ENCODE measurements at regions not wholly inside any gene's neighbourhood (a gene's known extent, or its start where the extent isn't known, plus 50 kb on each side); places are given as distances from the start of the nearest gene placed in this dataset.

DNA sequence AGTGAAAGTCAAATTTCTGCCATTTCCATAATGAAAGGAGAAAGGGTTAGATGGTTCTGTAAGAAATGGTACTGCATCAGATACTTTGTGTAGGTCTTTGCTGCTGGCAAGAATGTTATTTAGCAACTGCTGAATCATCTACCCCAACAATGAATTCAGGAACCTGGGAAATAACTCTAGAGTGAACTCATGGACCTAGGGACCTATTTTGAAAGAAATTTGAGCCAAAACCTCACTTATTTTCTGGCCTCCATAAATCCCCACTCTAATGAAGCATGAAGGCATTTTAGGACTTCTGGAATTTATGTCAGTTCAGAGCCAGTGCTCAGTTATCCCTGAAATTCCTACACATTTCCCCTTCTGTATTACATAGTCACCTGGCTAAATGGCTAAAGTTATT, 50.9 kb upstream of the CPNE8 start:
- TF ChIP-seq, protein P1, sequence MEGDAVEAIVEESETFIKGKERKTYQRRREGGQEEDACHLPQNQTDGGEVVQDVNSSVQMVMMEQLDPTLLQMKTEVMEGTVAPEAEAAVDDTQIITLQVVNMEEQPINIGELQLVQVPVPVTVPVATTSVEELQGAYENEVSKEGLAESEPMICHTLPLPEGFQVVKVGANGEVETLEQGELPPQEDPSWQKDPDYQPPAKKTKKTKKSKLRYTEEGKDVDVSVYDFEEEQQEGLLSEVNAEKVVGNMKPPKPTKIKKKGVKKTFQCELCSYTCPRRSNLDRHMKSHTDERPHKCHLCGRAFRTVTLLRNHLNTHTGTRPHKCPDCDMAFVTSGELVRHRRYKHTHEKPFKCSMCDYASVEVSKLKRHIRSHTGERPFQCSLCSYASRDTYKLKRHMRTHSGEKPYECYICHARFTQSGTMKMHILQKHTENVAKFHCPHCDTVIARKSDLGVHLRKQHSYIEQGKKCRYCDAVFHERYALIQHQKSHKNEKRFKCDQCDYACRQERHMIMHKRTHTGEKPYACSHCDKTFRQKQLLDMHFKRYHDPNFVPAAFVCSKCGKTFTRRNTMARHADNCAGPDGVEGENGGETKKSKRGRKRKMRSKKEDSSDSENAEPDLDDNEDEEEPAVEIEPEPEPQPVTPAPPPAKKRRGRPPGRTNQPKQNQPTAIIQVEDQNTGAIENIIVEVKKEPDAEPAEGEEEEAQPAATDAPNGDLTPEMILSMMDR (IDR thresholded peaks at IDR 0.05; ENCODE audit: borderline replicate concordance, extremely low read depth, insufficient read depth) = no peak
- peaks cover 0 to 4% (median 0%) of the 10 kb centered on the region in 3 donors for H3K9me3 ChIP-seq (ENCODE audit: control insufficient read depth in 2 of 3, insufficient read depth in 1 of 3, low read length in 3 of 3)
- intact Hi-C loops (cut with DNase I) = no loop called here
- no peaks in the 10 kb centered on the region for H3K27me3 ChIP-seq (ENCODE audit: control insufficient read depth, insufficient read depth, low read length)
- no peak overlapping the region for H3K9ac ChIP-seq (ENCODE audit: low read length in 3 of 3)
- no peak overlapping the region for H3K27ac ChIP-seq (ENCODE audit: low read depth in 2 of 2, low read length in 2 of 2)
- H3K4me3 ChIP-seq (ENCODE audit: low read length in 3 of 3) = no peak overlapping the region
- no peaks in the 10 kb centered on the region for H3K36me3 ChIP-seq (ENCODE audit: control insufficient read depth in 2 of 3, insufficient read depth in 3 of 3, low read length in 3 of 3)
- FAIRE-seq = no peak
- peak in 2 of 5 donors; percentile 23 to 28 for DNase-seq
- H3K4me1 ChIP-seq (ENCODE audit: control insufficient read depth in 2 of 3, insufficient read depth in 2 of 3, low read depth in 1 of 3, low read length in 3 of 3) = no peaks in the 10 kb centered on the region

Data from kidney (tissue), 13 donors.